HAP-1 (cell line): ENCODE measurements at regions not wholly inside any gene's neighbourhood (a gene's known extent, or its start where the extent isn't known, plus 50 kb on each side); places are given as distances from the start of the nearest gene placed in this dataset.

Experiments
- DNase-seq, 2 experiments: peaks; one replicate each; pipeline ENCODE4 v3.0.0-alpha.2; 2016 to 2020; ENCODE audit warnings: low spot score in 2 of 2
- H3K27me3 ChIP-seq: fragments of 250-450 bp; sonication (Bioruptor Pico); 2 replicates; pipeline ENCODE4 v1.5.1; 2020; ENCODE audit warnings: low read depth, mild to moderate bottlenecking, moderate library complexity
- H3K36me3 ChIP-seq: fragments of 250-450 bp; sonication (Bioruptor Pico); replicated peaks from 2 replicates; pipeline ENCODE4 v1.5.1; 2020; ENCODE audit warnings: mild to moderate bottlenecking
- H3K4me1 ChIP-seq: fragments of 250-450 bp; sonication (Bioruptor Pico); 2 replicates; pipeline ENCODE4 v1.5.1; 2020; ENCODE audit warnings: mild to moderate bottlenecking
- H3K4me3 ChIP-seq: fragments of 250-450 bp; sonication (Bioruptor Pico); 2 replicates; pipeline ENCODE4 v1.5.1; 2020; ENCODE audit warnings: mild to moderate bottlenecking, moderate library complexity
- H3K9me3 ChIP-seq: fragments of 250-450 bp; sonication (Bioruptor Pico); 2 replicates; pipeline ENCODE4 v1.5.1; 2020; ENCODE audit warnings: mild to moderate bottlenecking, moderate library complexity
- in situ Hi-C: fragments of 300-500 bp; cut with MboI; formaldehyde crosslinking; loops from 3 replicates; pipeline ENCODE4 v1.14.3; 2020; ENCODE audit warnings: low sequenced_read_pairs, inconsistent platforms, mixed read lengths

- no peak overlapping the region for H3K4me3 ChIP-seq
- no peaks in the 10 kb centered on the region for H3K9me3 ChIP-seq
- H3K36me3 ChIP-seq = no peaks in the 10 kb centered on the region
- no peaks in the 10 kb centered on the region for H3K27me3 ChIP-seq
- no peak for DNase-seq
- no peaks in the 10 kb centered on the region for H3K4me1 ChIP-seq
- in situ Hi-C loops = loop anchor here (10.0 kb wide), 1 partner anchor 229 kb away; no protein-coding TSS in a partner anchor
These were observed 125.5 kb upstream of the GIMD1 start for GRCh38 chr4:106494066-106494465.

- Histone ChIP-seq H3K4me1 (no peaks in the 10 kb centered on the region), H3K4me3 (no peak overlapping the region), H3K9me3 (no peaks in the 10 kb centered on the region), H3K36me3 (no peaks in the 10 kb centered on the region), H3K27me3 (no peaks in the 10 kb centered on the region)
- in situ Hi-C loops = loop anchor here (10.0 kb wide), 1 partner anchor 228 kb away; no protein-coding TSS in a partner anchor
- DNase-seq = no peak
These were observed 124.5 kb upstream of the GIMD1 start for GRCh38 chr4:106493086-106493485.

GRCh38 chr4:106486533-106486932 lies 118.0 kb upstream of the GIMD1 start:
- peak; percentile 19 to 52 for DNase-seq

GRCh38 chr4:106481801-106482200 lies 113.2 kb upstream of the GIMD1 start:
- Histone ChIP-seq H3K27me3 (peaks cover 2% of the 10 kb centered on the region; the same call in 1 of the 2 replicates), H3K4me1 (no peaks in the 10 kb centered on the region; the same call in 1 of the 2 replicates), H3K4me3 (no peak overlapping the region), H3K9me3 (no peaks in the 10 kb centered on the region), H3K36me3 (no peaks in the 10 kb centered on the region)
- in situ Hi-C loops = no loop called here
- no peak for DNase-seq

More at GRCh38 chr4:106486533-106486932, 118.0 kb upstream of the GIMD1 start:
- Histone ChIP-seq H3K27me3 (no peaks in the 10 kb centered on the region), H3K9me3 (no peaks in the 10 kb centered on the region), H3K4me1 (no peaks in the 10 kb centered on the region; the same call in 1 of the 2 replicates), H3K36me3 (no peaks in the 10 kb centered on the region), H3K4me3 (no peak overlapping the region)
- in situ Hi-C loops = no loop called here

- Histone ChIP-seq H3K4me3 (no peak overlapping the region), H3K4me1 (no peaks in the 10 kb centered on the region), H3K36me3 (no peaks in the 10 kb centered on the region), H3K27me3 (peaks cover 2% of the 10 kb centered on the region; the same call in 1 of the 2 replicates), H3K9me3 (no peaks in the 10 kb centered on the region)
- DNase-seq = no peak
- in situ Hi-C loops = no loop called here
These were observed 109.6 kb upstream of the GIMD1 start for GRCh38 chr4:106478152-106478551.

- H3K27me3 ChIP-seq = peaks cover 2% of the 10 kb centered on the region; the same call in 1 of the 2 replicates
- H3K4me3 ChIP-seq = no peak overlapping the region
- in situ Hi-C loops = no loop called here
- no peak for DNase-seq
- H3K4me1 ChIP-seq = no peaks in the 10 kb centered on the region
- H3K36me3 ChIP-seq = no peaks in the 10 kb centered on the region
- H3K9me3 ChIP-seq = no peaks in the 10 kb centered on the region
These were observed 108.2 kb upstream of the GIMD1 start for GRCh38 chr4:106476741-106477140.

GRCh38 chr4:106473515-106473914 lies 104.9 kb upstream of the GIMD1 start:
- Histone ChIP-seq H3K9me3 (no peaks in the 10 kb centered on the region), H3K36me3 (no peaks in the 10 kb centered on the region), H3K4me1 (no peaks in the 10 kb centered on the region), H3K4me3 (no peak overlapping the region), H3K27me3 (no peaks in the 10 kb centered on the region)
- DNase-seq = no peak
- in situ Hi-C loops = no loop called here

- Histone ChIP-seq H3K36me3 (no peaks in the 10 kb centered on the region), H3K9me3 (no peaks in the 10 kb centered on the region), H3K4me3 (no peak overlapping the region), H3K27me3 (no peaks in the 10 kb centered on the region), H3K4me1 (no peaks in the 10 kb centered on the region)
- no peak for DNase-seq
- in situ Hi-C loops = no loop called here
These were observed 102.6 kb upstream of the GIMD1 start for GRCh38 chr4:106471151-106471550.

- no peaks in the 10 kb centered on the region for H3K9me3 ChIP-seq
- no peak overlapping the region for H3K4me3 ChIP-seq
- H3K27me3 ChIP-seq = no peaks in the 10 kb centered on the region
- no peaks in the 10 kb centered on the region for H3K4me1 ChIP-seq
- no peak for DNase-seq
- in situ Hi-C loops = no loop called here
- H3K36me3 ChIP-seq = no peaks in the 10 kb centered on the region
These were observed 95.0 kb upstream of the GIMD1 start for GRCh38 chr4:106463622-106464021.

- DNase-seq = no peak
- in situ Hi-C loops = no loop called here
- Histone ChIP-seq H3K9me3 (no peaks in the 10 kb centered on the region), H3K4me1 (no peaks in the 10 kb centered on the region), H3K27me3 (peaks cover 2% of the 10 kb centered on the region; the same call in 1 of the 2 replicates), H3K36me3 (no peaks in the 10 kb centered on the region), H3K4me3 (no peak overlapping the region)
These were observed 86.0 kb upstream of the GIMD1 start for GRCh38 chr4:106454581-106454980.

GRCh38 chr4:106454021-106454420 lies 85.4 kb upstream of the GIMD1 start:
- Histone ChIP-seq H3K36me3 (no peaks in the 10 kb centered on the region), H3K27me3 (peaks cover 2% of the 10 kb centered on the region; the same call in 1 of the 2 replicates), H3K4me3 (no peak overlapping the region), H3K9me3 (no peaks in the 10 kb centered on the region), H3K4me1 (no peaks in the 10 kb centered on the region)
- DNase-seq = no peak
- in situ Hi-C loops = no loop called here

- Histone ChIP-seq H3K4me3 (no peak overlapping the region), H3K36me3 (no peaks in the 10 kb centered on the region), H3K4me1 (no peaks in the 10 kb centered on the region), H3K27me3 (peaks cover 2% of the 10 kb centered on the region; the same call in 1 of the 2 replicates), H3K9me3 (no peaks in the 10 kb centered on the region)
- no peak for DNase-seq
- in situ Hi-C loops = no loop called here
These were observed 82.5 kb upstream of the GIMD1 start for GRCh38 chr4:106451091-106451490.

- no peaks in the 10 kb centered on the region for H3K36me3 ChIP-seq
- no peaks in the 10 kb centered on the region for H3K9me3 ChIP-seq
- H3K4me3 ChIP-seq = no peak overlapping the region
- H3K4me1 ChIP-seq = no peaks in the 10 kb centered on the region
- H3K27me3 ChIP-seq = no peaks in the 10 kb centered on the region; the same call in 1 of the 2 replicates
- no peak for DNase-seq
- in situ Hi-C loops = no loop called here
These were observed 81.7 kb upstream of the GIMD1 start for GRCh38 chr4:106450249-106450648.

GRCh38 chr4:106444557-106444956 lies 76.0 kb upstream of the GIMD1 start:
- DNase-seq = no peak
- H3K9me3 ChIP-seq = no peaks in the 10 kb centered on the region
- no peaks in the 10 kb centered on the region for H3K36me3 ChIP-seq
- in situ Hi-C loops = no loop called here
- no peak overlapping the region for H3K4me3 ChIP-seq
- no peaks in the 10 kb centered on the region for H3K4me1 ChIP-seq
- no peaks in the 10 kb centered on the region for H3K27me3 ChIP-seq

- no peaks in the 10 kb centered on the region for H3K27me3 ChIP-seq
- in situ Hi-C loops = no loop called here
These were observed 62.2 kb upstream of the GIMD1 start for GRCh38 chr4:106430797-106431196.

More at GRCh38 chr4:106430797-106431196, 62.2 kb upstream of the GIMD1 start:
- no peak for DNase-seq
- no peaks in the 10 kb centered on the region for H3K4me1 ChIP-seq
- no peaks in the 10 kb centered on the region for H3K36me3 ChIP-seq
- H3K9me3 ChIP-seq = no peaks in the 10 kb centered on the region
- H3K4me3 ChIP-seq = no peak overlapping the region
